Thyroid gland (tissue), 4 donors: ENCODE measurements at regions not wholly inside any gene's neighbourhood (a gene's known extent, or its start where the extent isn't known, plus 50 kb on each side); places are given as distances from the start of the nearest gene placed in this dataset.

ENCODE experiments used
- CTCF ChIP-seq, 6 experiments: fragments of 200-600 bp in 3 of 6; fragments of 450-650 bp in 3 of 6; sonication (generic) in 3 of 6; IDR thresholded peaks; one replicate each; pipeline ENCODE4 v1.5.1; 2016 to 2019; ENCODE audit warnings: antibody characterized with exemption in 6 of 6, mild to moderate bottlenecking in 2 of 6, inconsistent platforms in 1 of 6, moderate library complexity in 1 of 6
- POLR2A ChIP-seq, 2 donors: fragments of 450-650 bp; IDR thresholded peaks; one replicate each; pipeline ENCODE4 v1.6.1; 2017; ENCODE audit warnings: antibody characterized with exemption in 2 of 2, mild to moderate bottlenecking in 2 of 2, moderate library complexity in 1 of 2

GRCh38 chr9:73979894-73980264 is 517.3 kb upstream of the RORB start:
- TF ChIP-seq POLR2A (IDR thresholded peaks at IDR 0.05) (no peak), CTCF (IDR thresholded peaks at IDR 0.05) (no peak)
